H9 (cell line): ENCODE measurements at regions not wholly inside any gene's neighbourhood (a gene's known extent, or its start where the extent isn't known, plus 50 kb on each side); places are given as distances from the start of the nearest gene placed in this dataset.

ENCODE experiments used
- DNase-seq: peaks from one replicate; pipeline ENCODE4 v3.0.0-alpha.2; 2017
- H2AFZ ChIP-seq: one replicate; pipeline ENCODE4 v1.6.1; 2013; ENCODE audit warnings: mild to moderate bottlenecking, low read length, control low read depth, moderate library complexity
- H2AK5ac ChIP-seq: 2 replicates; pipeline ENCODE4 v1.6.1; 2013; ENCODE audit warnings: low read length, control low read depth, mixed read lengths; ENCODE audit not compliant: insufficient read length
- H2BK120ac ChIP-seq: one replicate; pipeline ENCODE4 v1.6.1; 2013; ENCODE audit warnings: low read depth, mild to moderate bottlenecking, low read length, control low read depth, inconsistent platforms; ENCODE audit not compliant: poor library complexity, severe bottlenecking
- H2BK12ac ChIP-seq: 2 replicates; pipeline ENCODE4 v1.6.1; 2013; ENCODE audit warnings: low read length, control low read depth, mixed read lengths, low read depth; ENCODE audit not compliant: insufficient read length
- H2BK15ac ChIP-seq: 2 replicates; pipeline ENCODE4 v1.6.1; 2013; ENCODE audit warnings: low read depth, low read length, control low read depth
- H2BK20ac ChIP-seq: one replicate; pipeline ENCODE4 v1.6.1; 2013; ENCODE audit warnings: low read depth, mild to moderate bottlenecking, low read length, control low read depth, inconsistent platforms; ENCODE audit not compliant: poor library complexity, severe bottlenecking
- H2BK5ac ChIP-seq: 2 replicates; pipeline ENCODE4 v1.6.1; 2013; ENCODE audit warnings: low read length, control low read depth, mixed read lengths; ENCODE audit not compliant: insufficient read length
- H3K14ac ChIP-seq: 2 replicates; pipeline ENCODE4 v1.6.1; 2013; ENCODE audit warnings: low read length, control low read depth; ENCODE audit not compliant: insufficient read depth
- H3K18ac ChIP-seq: 2 replicates; pipeline ENCODE4 v1.6.1; 2013; ENCODE audit warnings: low read depth, mild to moderate bottlenecking, mixed read lengths, low read length, control low read depth; ENCODE audit not compliant: insufficient read length
- H3K23ac ChIP-seq: 2 replicates; pipeline ENCODE4 v1.6.1; 2013; ENCODE audit warnings: low read length, control low read depth, mixed read lengths, low read depth; ENCODE audit not compliant: insufficient read length
- H3K23me2 ChIP-seq: 2 replicates; pipeline ENCODE4 v1.6.1; 2013; ENCODE audit warnings: low read depth, mild to moderate bottlenecking, mixed read lengths, low read length, control low read depth; ENCODE audit not compliant: insufficient read length, poor library complexity, severe bottlenecking
- H3K27ac ChIP-seq: 2 replicates; pipeline ENCODE4 v1.5.1; 2013; ENCODE audit warnings: low read length, control low read depth, mixed read lengths, low read depth; ENCODE audit not compliant: insufficient read length
- H3K27me3 ChIP-seq: 2 replicates; pipeline ENCODE4 v1.6.1; 2013; ENCODE audit warnings: low read length, control low read depth, inconsistent platforms; ENCODE audit not compliant: insufficient read depth
- H3K4ac ChIP-seq: 2 replicates; pipeline ENCODE4 v1.6.1; 2013; ENCODE audit warnings: low read depth, mild to moderate bottlenecking, control low read depth, inconsistent platforms, low read length, moderate library complexity
- H3K4me1 ChIP-seq: 2 replicates; pipeline ENCODE4 v1.6.1; 2013; ENCODE audit warnings: low read length, control low read depth, inconsistent platforms; ENCODE audit not compliant: insufficient read depth
- H3K4me2 ChIP-seq: 2 replicates; pipeline ENCODE4 v1.6.1; 2013; ENCODE audit warnings: low read length, control low read depth, mixed read lengths; ENCODE audit not compliant: insufficient read length, insufficient read depth
- H3K56ac ChIP-seq: 2 replicates; pipeline ENCODE4 v1.6.1; 2013; ENCODE audit warnings: low read depth, mild to moderate bottlenecking, mixed read lengths, low read length, control low read depth; ENCODE audit not compliant: insufficient read length
- H3K79me1 ChIP-seq: 2 replicates; pipeline ENCODE4 v1.6.1; 2013; ENCODE audit warnings: low read depth, mild to moderate bottlenecking, moderate library complexity, low read length, control low read depth, inconsistent platforms; ENCODE audit not compliant: insufficient read depth, poor library complexity, severe bottlenecking
- H3K79me2 ChIP-seq: 2 replicates; pipeline ENCODE4 v1.6.1; 2013; ENCODE audit warnings: low read length, control low read depth, inconsistent platforms; ENCODE audit not compliant: insufficient read depth
- H3K9ac ChIP-seq: 2 replicates; pipeline ENCODE4 v1.6.1; 2013; ENCODE audit warnings: low read length, control low read depth, mixed read lengths; ENCODE audit not compliant: insufficient read length; ENCODE audit errors: extremely low read depth
- H3K9me3 ChIP-seq: one replicate; pipeline ENCODE4 v1.6.1; 2013; ENCODE audit warnings: low read depth, low read length, inconsistent platforms; ENCODE audit not compliant: control insufficient read depth
- H3T11ph ChIP-seq: one replicate; pipeline ENCODE4 v1.6.1; 2013; ENCODE audit warnings: mild to moderate bottlenecking, low read length, control low read depth, inconsistent platforms
- H4K20me1 ChIP-seq: one replicate; pipeline ENCODE4 v1.6.1; 2013; ENCODE audit not compliant: control insufficient read depth, insufficient read length, insufficient read depth
- H4K5ac ChIP-seq: 2 replicates; pipeline ENCODE4 v1.6.1; 2013; ENCODE audit warnings: low read depth, mild to moderate bottlenecking, mixed read lengths, low read length, control low read depth; ENCODE audit not compliant: insufficient read length
- H4K8ac ChIP-seq: replicated peaks from 2 replicates; pipeline ENCODE4 v1.6.1; 2013; ENCODE audit warnings: low read length, control low read depth, mixed read lengths, low read depth; ENCODE audit not compliant: insufficient read length
- H4K91ac ChIP-seq: 2 replicates; pipeline ENCODE4 v1.6.1; 2013; ENCODE audit warnings: low read depth, mild to moderate bottlenecking, moderate library complexity, mixed read lengths, low read length, control low read depth; ENCODE audit not compliant: insufficient read length
- H3K27ac Mint-ChIP-seq, 3 experiments: 2 replicates in 2 of 3; 3 replicates in 1 of 3; pipeline ENCODE4 v1.8.0; 2020 to 2021; ENCODE audit warnings: mixed read lengths in 3 of 3, mild to moderate bottlenecking in 1 of 3, moderate library complexity in 1 of 3
- H3K27me3 Mint-ChIP-seq: 2 replicates; pipeline ENCODE4 v1.8.0; 2021; ENCODE audit warnings: low read depth, mild to moderate bottlenecking, moderate library complexity, mixed read lengths
- H3K36me3 Mint-ChIP-seq, 3 experiments: 2 replicates in 2 of 3; 3 replicates in 1 of 3; pipeline ENCODE4 v1.8.0; 2020 to 2021; ENCODE audit warnings: low read depth in 3 of 3, mixed read lengths in 3 of 3; ENCODE audit not compliant: insufficient read depth in 1 of 3
- H3K4me1 Mint-ChIP-seq, 2 experiments: 2 replicates each; pipeline ENCODE4 v1.8.0; 2020; ENCODE audit warnings: mixed read lengths in 2 of 2
- H3K4me3 Mint-ChIP-seq, 2 experiments: 2 replicates in 1 of 2; 3 replicates in 1 of 2; pipeline ENCODE4 v1.8.0; 2020 to 2021; ENCODE audit warnings: mild to moderate bottlenecking in 2 of 2, mixed read lengths in 2 of 2, moderate library complexity in 1 of 2
- H3K9me3 Mint-ChIP-seq, 2 experiments: 2 replicates in 1 of 2; 3 replicates in 1 of 2; pipeline ENCODE4 v1.8.0; 2020; ENCODE audit warnings: mild to moderate bottlenecking in 2 of 2, mixed read lengths in 2 of 2, moderate library complexity in 1 of 2
- WGBS: extraction: QIAGEN DNeasy Blood & Tissue Kit; methylation state at CpG from one replicate; pipeline ENCODE4 v1.1.7; 2013; ENCODE audit warnings: missing lambda C conversion rate, low lambda C conversion rate, mixed read lengths; ENCODE audit not compliant: insufficient read length; ENCODE audit errors: extremely low coverage; 5-methylcytosine and 5-hydroxymethylcytosine counted together
- TF ChIP-seq, protein P1 (sequence below): fragments of 200-600 bp; sonication (generic); conservative IDR thresholded peaks from 3 replicates; pipeline ENCODE4 v1.8.0; 2021; ENCODE audit warnings: antibody characterized with exemption, mild to moderate bottlenecking

- no peak for DNase-seq
- 0 out of 7 replicates have a peak overlapping the region, but pooled peaks of 1 of the 3 experiments have one; percentile 16 for H3K27ac Mint-ChIP-seq
- H4K91ac ChIP-seq: no peak overlapping the region
- no peak overlapping the region for H3K14ac ChIP-seq
- H2BK120ac ChIP-seq: no peak overlapping the region
- no peak overlapping the region for H4K5ac ChIP-seq
- H2BK12ac ChIP-seq: no peak overlapping the region
- H2BK15ac ChIP-seq: no peak overlapping the region
- TF ChIP-seq, protein P1, sequence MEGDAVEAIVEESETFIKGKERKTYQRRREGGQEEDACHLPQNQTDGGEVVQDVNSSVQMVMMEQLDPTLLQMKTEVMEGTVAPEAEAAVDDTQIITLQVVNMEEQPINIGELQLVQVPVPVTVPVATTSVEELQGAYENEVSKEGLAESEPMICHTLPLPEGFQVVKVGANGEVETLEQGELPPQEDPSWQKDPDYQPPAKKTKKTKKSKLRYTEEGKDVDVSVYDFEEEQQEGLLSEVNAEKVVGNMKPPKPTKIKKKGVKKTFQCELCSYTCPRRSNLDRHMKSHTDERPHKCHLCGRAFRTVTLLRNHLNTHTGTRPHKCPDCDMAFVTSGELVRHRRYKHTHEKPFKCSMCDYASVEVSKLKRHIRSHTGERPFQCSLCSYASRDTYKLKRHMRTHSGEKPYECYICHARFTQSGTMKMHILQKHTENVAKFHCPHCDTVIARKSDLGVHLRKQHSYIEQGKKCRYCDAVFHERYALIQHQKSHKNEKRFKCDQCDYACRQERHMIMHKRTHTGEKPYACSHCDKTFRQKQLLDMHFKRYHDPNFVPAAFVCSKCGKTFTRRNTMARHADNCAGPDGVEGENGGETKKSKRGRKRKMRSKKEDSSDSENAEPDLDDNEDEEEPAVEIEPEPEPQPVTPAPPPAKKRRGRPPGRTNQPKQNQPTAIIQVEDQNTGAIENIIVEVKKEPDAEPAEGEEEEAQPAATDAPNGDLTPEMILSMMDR: no peak
- no peak overlapping the region for H3K27ac ChIP-seq
- H3K9me3 ChIP-seq: no peaks in the 10 kb centered on the region
- H2BK20ac ChIP-seq: no peak overlapping the region
- H3K56ac ChIP-seq: no peak overlapping the region
- H3K4me3 Mint-ChIP-seq: no peak overlapping the region
- H3K27me3 ChIP-seq: no peaks in the 10 kb centered on the region
- H2AFZ ChIP-seq: no peak overlapping the region
- no peaks in the 10 kb centered on the region for H3K36me3 Mint-ChIP-seq
- no peak overlapping the region for H3K4me2 ChIP-seq
- no peak overlapping the region for H4K8ac ChIP-seq
- no peaks in the 10 kb centered on the region; the same call in 1 of the 2 replicates for H3K79me2 ChIP-seq
- no peak overlapping the region for H3K23ac ChIP-seq
- no CpG with 5 or more reads among the region's 3 CpGs for WGBS
- peaks cover 0 to 3% of the 10 kb centered on the region in 2 experiments; a peak in 1 of 5 replicates for H3K9me3 Mint-ChIP-seq
- no peak overlapping the region for H2AK5ac ChIP-seq
- H3K9ac ChIP-seq: no peak overlapping the region
- H3K27me3 Mint-ChIP-seq: no peaks in the 10 kb centered on the region
- no peaks in the 10 kb centered on the region for H3K79me1 ChIP-seq
- H3K18ac ChIP-seq: no peak overlapping the region
- H3K23me2 ChIP-seq: no peaks in the 10 kb centered on the region
- peaks cover 3% of the 10 kb centered on the region; the same call in 1 of the 2 replicates for H3K4me1 ChIP-seq
- no peak overlapping the region for H3K4ac ChIP-seq
- no peak overlapping the region for H3T11ph ChIP-seq
- no peak overlapping the region for H2BK5ac ChIP-seq
- no peaks in the 10 kb centered on the region for H4K20me1 ChIP-seq
- peaks cover 15% of the 10 kb centered on the region in 2 experiments for H3K4me1 Mint-ChIP-seq
Observed at GRCh38 chr1:199861020-199861795, 166.3 kb upstream of the NR5A2 start.
